ENCODE measurements at regions not wholly inside any gene's neighbourhood (a gene's known extent, or its start where the extent isn't known, plus 50 kb on each side); places are given as distances from the start of the nearest gene placed in this dataset.
"Not testable (repeated sequence)": the region's sequence is repeated elsewhere in the genome, so short reads cannot be mapped to it uniquely, and the experiment has no call there.

- DNase-seq, result no peak
These were observed 53.1 kb upstream of the WNT4 start for GRCh38 chr1:22196041-22196440.

GRCh38 chr1:22196641-22197040 is 53.7 kb upstream of the WNT4 start:
- DNase-seq, result no peak

GRCh38 chr1:22197644-22198043 is 54.7 kb upstream of the WNT4 start:
- DNase-seq, result no peak

- DNase-seq, result no peak
These were observed 58.1 kb upstream of the WNT4 start for GRCh38 chr1:22201023-22201422.

- no peak for DNase-seq
These were observed 60.4 kb upstream of the WNT4 start for GRCh38 chr1:22203335-22203734.

- DNase-seq, result no peak
These were observed 61.4 kb upstream of the WNT4 start for GRCh38 chr1:22204057-22204840.

GRCh38 chr1:22204989-22205913 is 62.4 kb upstream of the WNT4 start:
- no peak for DNase-seq

- DNase-seq, result no peak
These were observed 63.7 kb upstream of the WNT4 start for GRCh38 chr1:22206551-22207125.

GRCh38 chr1:22207511-22208267 is 64.8 kb upstream of the WNT4 start:
- DNase-seq, result no peak

GRCh38 chr1:22208268-22208972 is 65.5 kb upstream of the WNT4 start:
- DNase-seq, result no peak

GRCh38 chr1:22208973-22209378 is 66.1 kb upstream of the WNT4 start:
- no peak for DNase-seq

- DNase-seq, result no peak
These were observed 67.3 kb upstream of the WNT4 start for GRCh38 chr1:22210176-22210575.

- DNase-seq, result no peak
These were observed 67.7 kb upstream of the WNT4 start for GRCh38 chr1:22210636-22211035.

GRCh38 chr1:22211459-22211858 is 68.6 kb upstream of the WNT4 start:
- not testable (repeated sequence) for DNase-seq

- no peak for DNase-seq
These were observed 69.7 kb upstream of the WNT4 start for GRCh38 chr1:22212400-22213233.

- DNase-seq, result no peak
These were observed 73.5 kb upstream of the WNT4 start for GRCh38 chr1:22216210-22216883.

GRCh38 chr1:22216966-22217365 is 74.1 kb upstream of the WNT4 start:
- DNase-seq, result no peak

- DNase-seq, result no peak
These were observed 75.0 kb upstream of the WNT4 start for GRCh38 chr1:22217811-22218460.

GRCh38 chr1:22218618-22219250 is 75.8 kb upstream of the WNT4 start:
- no peak for DNase-seq

All from bone marrow (tissue), 2 donors.